Fibroblast of mammary gland (primary cell): ENCODE measurements at regions not wholly inside any gene's neighbourhood (a gene's known extent, or its start where the extent isn't known, plus 50 kb on each side); places are given as distances from the start of the nearest gene placed in this dataset.

Source experiments
- DNase-seq: peaks from one replicate; pipeline ENCODE4 v3.0.0-alpha.2; 2010; ENCODE audit warnings: low read depth
- H3K4me3 ChIP-seq: 2 replicates; pipeline ENCODE4 v1.5.1; 2011; ENCODE audit warnings: low read depth, mild to moderate bottlenecking, low read length, moderate library complexity; ENCODE audit not compliant: control insufficient read depth
- TF ChIP-seq, protein P1 (sequence below): conservative IDR thresholded peaks from 2 replicates; pipeline ENCODE4 v1.5.1; 2011; ENCODE audit warnings: low read depth, low read length, inconsistent platforms; ENCODE audit not compliant: control insufficient read depth, insufficient read depth

- TF ChIP-seq, protein P1, sequence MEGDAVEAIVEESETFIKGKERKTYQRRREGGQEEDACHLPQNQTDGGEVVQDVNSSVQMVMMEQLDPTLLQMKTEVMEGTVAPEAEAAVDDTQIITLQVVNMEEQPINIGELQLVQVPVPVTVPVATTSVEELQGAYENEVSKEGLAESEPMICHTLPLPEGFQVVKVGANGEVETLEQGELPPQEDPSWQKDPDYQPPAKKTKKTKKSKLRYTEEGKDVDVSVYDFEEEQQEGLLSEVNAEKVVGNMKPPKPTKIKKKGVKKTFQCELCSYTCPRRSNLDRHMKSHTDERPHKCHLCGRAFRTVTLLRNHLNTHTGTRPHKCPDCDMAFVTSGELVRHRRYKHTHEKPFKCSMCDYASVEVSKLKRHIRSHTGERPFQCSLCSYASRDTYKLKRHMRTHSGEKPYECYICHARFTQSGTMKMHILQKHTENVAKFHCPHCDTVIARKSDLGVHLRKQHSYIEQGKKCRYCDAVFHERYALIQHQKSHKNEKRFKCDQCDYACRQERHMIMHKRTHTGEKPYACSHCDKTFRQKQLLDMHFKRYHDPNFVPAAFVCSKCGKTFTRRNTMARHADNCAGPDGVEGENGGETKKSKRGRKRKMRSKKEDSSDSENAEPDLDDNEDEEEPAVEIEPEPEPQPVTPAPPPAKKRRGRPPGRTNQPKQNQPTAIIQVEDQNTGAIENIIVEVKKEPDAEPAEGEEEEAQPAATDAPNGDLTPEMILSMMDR: no peak
- H3K4me3 ChIP-seq: no peak overlapping the region
- peak; percentile 78 for DNase-seq
Measured at GRCh38 chr9:87109231-87109631, 161.9 kb upstream of the GAS1 start.

- TF ChIP-seq, protein P1: no peak
- H3K4me3 ChIP-seq: no peak overlapping the region
- DNase-seq: peak; percentile 88
Measured at GRCh38 chr9:87109851-87110250, 162.5 kb upstream of the GAS1 start.

- TF ChIP-seq, protein P1: no peak
- H3K4me3 ChIP-seq: no peak overlapping the region
- peak; percentile 15 for DNase-seq
Measured at GRCh38 chr9:87111010-87111409, 163.7 kb upstream of the GAS1 start.

DNA sequence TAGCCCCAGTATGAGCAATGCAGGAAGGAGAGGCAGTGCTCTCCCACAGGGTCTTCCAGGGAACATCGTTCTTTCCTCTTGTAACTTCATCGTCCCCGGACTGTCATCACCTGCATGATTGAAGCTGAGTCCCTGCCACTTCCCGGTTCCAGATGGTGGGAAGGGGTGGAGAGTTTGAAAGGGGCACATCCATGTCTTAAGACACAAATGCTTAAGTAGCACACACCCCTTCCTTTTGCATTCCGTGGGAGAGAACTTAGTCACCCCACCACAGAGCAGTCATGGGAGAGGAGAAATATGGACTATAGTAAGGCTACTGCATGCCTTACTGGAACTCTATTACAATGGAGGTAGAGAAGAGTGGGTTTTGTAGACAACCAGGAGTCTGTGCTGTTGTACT, 165.3 kb upstream of the GAS1 start:
- DNase-seq: peak; percentile 98
- no peak overlapping the region for H3K4me3 ChIP-seq
- TF ChIP-seq, protein P1: no peak

DNA sequence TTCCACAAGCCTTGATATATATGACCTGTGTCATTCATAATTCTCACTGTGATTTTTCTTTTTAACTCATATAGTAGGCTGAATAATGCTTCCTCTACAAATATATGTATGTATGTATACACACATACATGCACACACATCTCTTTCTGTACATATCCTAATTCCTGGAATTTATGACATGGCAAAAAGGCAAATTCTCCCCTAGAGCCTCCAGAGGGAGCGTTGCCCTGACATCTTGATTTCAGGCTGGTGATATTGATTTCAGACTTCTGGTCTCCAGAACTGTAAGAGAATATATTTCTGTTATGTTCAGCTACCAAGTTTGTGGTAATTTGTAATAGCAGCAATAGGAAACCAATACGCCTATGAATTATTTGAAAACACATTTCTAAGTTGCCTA, 166.6 kb upstream of the GAS1 start:
- DNase-seq: peak; percentile 53
- TF ChIP-seq, protein P1: peak; percentile 40
- no peak overlapping the region for H3K4me3 ChIP-seq

GRCh38 chr9:87115785-87116184, 168.5 kb upstream of the GAS1 start:
- H3K4me3 ChIP-seq: no peak overlapping the region
- TF ChIP-seq, protein P1: no peak
- no peak for DNase-seq

DNA sequence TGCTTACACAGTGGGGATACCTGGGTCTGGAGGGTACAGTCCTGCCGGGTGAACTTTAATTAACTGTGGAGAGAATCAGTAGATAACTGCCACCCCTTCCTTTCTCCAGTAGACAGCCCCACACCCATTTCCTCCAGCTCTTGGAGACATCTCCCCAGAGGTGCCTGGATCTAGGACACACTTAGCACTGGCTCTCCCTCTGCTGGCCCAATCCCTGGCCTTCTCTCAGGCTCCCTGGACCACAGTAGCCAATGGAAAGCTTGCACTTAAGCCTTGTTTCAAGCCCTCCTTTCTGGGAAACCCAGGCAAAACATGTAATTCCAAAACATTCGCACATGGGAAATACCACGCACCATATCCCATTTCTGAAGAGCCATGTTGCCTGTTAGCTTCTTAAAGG, 169.2 kb upstream of the GAS1 start:
- DNase-seq: no peak
- TF ChIP-seq, protein P1: no peak
- no peak overlapping the region for H3K4me3 ChIP-seq
